Right forelimb (tissue), 1 donor: ENCODE measurements at regions not wholly inside any gene's neighbourhood (a gene's known extent, or its start where the extent isn't known, plus 50 kb on each side); places are given as distances from the start of the nearest gene placed in this dataset.
A peak's percentile ranks its signal among the peaks of the same experiment; 100 is the strongest.
"Not testable (repeated sequence)": the region's sequence is repeated elsewhere in the genome, so short reads cannot be mapped to it uniquely, and the experiment has no call there.

ENCODE experiments used
- DNase-seq: peaks from one replicate; pipeline ENCODE4 v3.0.0-alpha.2; 2018

- no peak for DNase-seq
These were observed 50.5 kb upstream of the MAP4K3 start for GRCh38 chr2:39487398-39488250.

- no peak for DNase-seq
These were observed 51.4 kb upstream of the MAP4K3 start for GRCh38 chr2:39488450-39488849.

- no peak for DNase-seq
These were observed 53.5 kb upstream of the MAP4K3 start for GRCh38 chr2:39490586-39490985.

- DNase-seq: no peak
These were observed 54.6 kb upstream of the MAP4K3 start for GRCh38 chr2:39491653-39492052.

GRCh38 chr2:39492095-39492590 lies 55.1 kb upstream of the MAP4K3 start:
- no peak for DNase-seq

- DNase-seq: no peak
These were observed 55.6 kb upstream of the MAP4K3 start for GRCh38 chr2:39492716-39493115.

GRCh38 chr2:39494784-39495251 lies 57.7 kb upstream of the MAP4K3 start:
- DNase-seq: no peak

GRCh38 chr2:39497082-39497801 lies 60.2 kb upstream of the MAP4K3 start:
- no peak for DNase-seq

- DNase-seq: not testable (repeated sequence)
These were observed 61.1 kb upstream of the MAP4K3 start for GRCh38 chr2:39498176-39498575.

- DNase-seq: no peak
These were observed 61.7 kb upstream of the MAP4K3 start for GRCh38 chr2:39498786-39499185.

GRCh38 chr2:39499336-39499735 lies 62.3 kb upstream of the MAP4K3 start:
- no peak for DNase-seq

- DNase-seq: no peak
These were observed 64.3 kb upstream of the MAP4K3 start for GRCh38 chr2:39501412-39501811.

- no peak for DNase-seq
These were observed 66.2 kb upstream of the MAP4K3 start for GRCh38 chr2:39503277-39503676.

- DNase-seq: no peak
These were observed 67.8 kb upstream of the MAP4K3 start for GRCh38 chr2:39504790-39505335.

- DNase-seq: no peak
These were observed 69.1 kb upstream of the MAP4K3 start for GRCh38 chr2:39506215-39506614.

- DNase-seq: no peak
These were observed 71.1 kb upstream of the MAP4K3 start for GRCh38 chr2:39508198-39508597.

GRCh38 chr2:39510140-39510539 lies 73.1 kb upstream of the MAP4K3 start:
- no peak for DNase-seq

- DNase-seq: no peak
These were observed 74.1 kb upstream of the MAP4K3 start for GRCh38 chr2:39511219-39511604.

- DNase-seq: no peak
These were observed 74.7 kb upstream of the MAP4K3 start for GRCh38 chr2:39511605-39512433.

- no peak for DNase-seq
These were observed 75.4 kb upstream of the MAP4K3 start for GRCh38 chr2:39512434-39512935.

GRCh38 chr2:39512941-39513340 lies 75.9 kb upstream of the MAP4K3 start:
- DNase-seq: no peak

- peak; percentile 58 for DNase-seq
These were observed 76.6 kb upstream of the MAP4K3 start for GRCh38 chr2:39513641-39514094.
